ENCODE measurements at regions not wholly inside any gene's neighbourhood (a gene's known extent, or its start where the extent isn't known, plus 50 kb on each side); places are given as distances from the start of the nearest gene placed in this dataset.

- TF ChIP-seq TAF1 (IDR thresholded peaks at IDR 0.05; ENCODE audit: low read depth, low read length) (no peak), POLR2AphosphoS5 (IDR thresholded peaks at IDR 0.05; ENCODE audit: low read depth, low read length) (no peak), POLR2A (IDR thresholded peaks at IDR 0.05; ENCODE audit: low read depth, low read length) (no peak)
These were observed 170.1 kb upstream of the SLITRK6 start for GRCh38 chr13:85969331-85969730.

All from GM12891 (cell line).